ENCODE measurements at regions not wholly inside any gene's neighbourhood (a gene's known extent, or its start where the extent isn't known, plus 50 kb on each side); places are given as distances from the start of the nearest gene placed in this dataset.

DNA sequence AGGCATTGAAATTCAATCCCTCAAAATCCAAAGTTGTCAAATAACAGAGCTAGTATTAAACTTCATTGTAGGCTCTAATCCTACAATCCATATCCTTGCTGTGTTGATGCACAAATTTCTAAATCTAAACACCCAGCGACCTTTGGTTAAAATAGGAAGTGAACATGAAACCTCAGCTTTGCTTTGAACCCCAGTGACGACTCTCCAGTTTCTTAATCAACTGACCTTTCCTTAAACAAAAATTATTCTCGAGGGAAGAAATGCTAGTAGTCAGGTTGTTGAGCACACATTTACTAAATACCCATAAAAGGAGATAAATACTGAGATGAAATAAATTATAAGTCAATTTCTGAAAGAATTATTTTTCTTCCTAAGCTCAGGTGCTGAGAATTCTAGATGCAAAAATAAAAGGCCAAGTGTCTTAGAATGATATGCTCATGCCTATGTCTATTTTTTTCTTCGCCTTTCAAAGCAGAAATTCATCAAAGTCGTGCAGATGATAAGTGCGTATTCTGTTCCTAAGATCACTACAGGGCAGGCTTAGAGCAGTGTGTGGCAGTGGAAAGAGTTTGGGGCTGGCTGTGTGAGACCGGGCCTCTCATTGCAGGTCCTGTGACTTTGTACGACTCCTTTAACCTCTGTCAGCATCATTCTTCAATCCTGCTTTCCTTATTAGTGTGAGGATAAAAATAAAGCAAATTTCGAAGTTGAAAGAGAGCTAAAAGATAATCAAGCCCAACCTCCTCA is 208.7 kb downstream of the PRL start:
- H3K27me3 Mint-ChIP-seq: peaks cover under 1% of the 10 kb centered on the region
- POLR2A ChIA-PET: no interaction called here
- no peak overlapping the region for H3K27ac Mint-ChIP-seq
- H3K4me1 Mint-ChIP-seq: peaks cover 11% of the 10 kb centered on the region
- no peak overlapping the region for H3K4me3 Mint-ChIP-seq
- no peaks in the 10 kb centered on the region for H3K36me3 Mint-ChIP-seq (ENCODE audit: low read depth)
- CTCF ChIA-PET: no interaction called here
- no peak for DNase-seq
- peaks cover 10% of the 10 kb centered on the region for H3K9me3 Mint-ChIP-seq

DNA sequence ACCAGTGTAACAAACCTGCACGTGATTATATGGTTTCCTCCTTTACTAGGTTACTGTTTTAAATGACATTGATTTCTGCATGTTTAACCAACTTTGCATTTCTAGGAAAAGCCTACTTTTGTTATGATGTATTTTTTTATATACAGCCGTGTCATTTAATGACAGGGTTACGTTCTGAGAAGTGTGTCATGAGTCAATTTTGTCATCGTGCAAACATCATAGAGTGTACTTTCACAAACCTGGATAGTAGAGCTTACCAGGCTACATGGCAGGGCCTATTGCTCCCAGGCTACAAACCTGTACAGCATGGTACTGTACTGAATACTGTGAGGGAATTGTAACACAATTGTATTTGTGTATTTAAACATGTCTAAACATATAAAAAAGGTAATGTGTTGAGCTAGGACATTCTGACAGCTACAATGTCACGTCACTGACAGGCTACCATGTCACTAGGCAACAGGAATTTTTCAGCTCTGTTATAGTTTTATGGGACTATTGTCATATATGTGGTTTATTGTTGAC is 205.3 kb downstream of the PRL start:
- ChIA-PET POLR2A (no interaction called here), CTCF (no interaction called here)
- H3K27me3 Mint-ChIP-seq: no peaks in the 10 kb centered on the region
- no peak for DNase-seq
- peaks cover 11% of the 10 kb centered on the region for H3K4me1 Mint-ChIP-seq
- H3K36me3 Mint-ChIP-seq (ENCODE audit: low read depth): no peaks in the 10 kb centered on the region
- peaks cover 2% of the 10 kb centered on the region for H3K9me3 Mint-ChIP-seq
- H3K27ac Mint-ChIP-seq: no peak overlapping the region
- no peak overlapping the region for H3K4me3 Mint-ChIP-seq

DNA sequence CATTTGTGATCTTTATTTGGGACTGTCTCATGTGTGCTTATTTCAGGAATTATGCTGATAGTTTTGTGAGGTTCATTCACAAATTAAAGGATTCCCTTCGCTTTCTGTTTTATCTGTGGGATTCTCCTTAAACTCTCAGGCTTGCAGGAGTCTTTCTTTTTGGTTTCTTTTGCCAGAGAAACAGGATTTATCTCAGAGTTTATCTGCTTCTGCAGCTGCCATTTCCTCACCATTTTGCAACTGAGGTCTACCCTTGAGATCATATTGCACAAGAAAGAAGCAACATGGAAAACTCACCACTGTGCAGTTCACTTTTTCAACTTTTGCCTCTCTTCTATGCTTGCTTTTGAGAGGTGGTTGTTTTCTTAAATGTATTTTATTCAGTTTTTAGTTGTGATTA is 201.0 kb downstream of the PRL start:
- no peak overlapping the region for H3K4me3 Mint-ChIP-seq
- peaks cover 6% of the 10 kb centered on the region for H3K4me1 Mint-ChIP-seq
- no peaks in the 10 kb centered on the region for H3K27me3 Mint-ChIP-seq
- ChIA-PET POLR2A (no interaction called here), CTCF (interaction anchor here (0.6 kb wide), 1 partner anchor 433 kb away, joined by 3 read pairs; no protein-coding TSS in a partner anchor)
- peaks cover 2% of the 10 kb centered on the region for H3K9me3 Mint-ChIP-seq
- H3K36me3 Mint-ChIP-seq (ENCODE audit: low read depth): no peaks in the 10 kb centered on the region
- DNase-seq: no peak
- no peak overlapping the region for H3K27ac Mint-ChIP-seq

DNA sequence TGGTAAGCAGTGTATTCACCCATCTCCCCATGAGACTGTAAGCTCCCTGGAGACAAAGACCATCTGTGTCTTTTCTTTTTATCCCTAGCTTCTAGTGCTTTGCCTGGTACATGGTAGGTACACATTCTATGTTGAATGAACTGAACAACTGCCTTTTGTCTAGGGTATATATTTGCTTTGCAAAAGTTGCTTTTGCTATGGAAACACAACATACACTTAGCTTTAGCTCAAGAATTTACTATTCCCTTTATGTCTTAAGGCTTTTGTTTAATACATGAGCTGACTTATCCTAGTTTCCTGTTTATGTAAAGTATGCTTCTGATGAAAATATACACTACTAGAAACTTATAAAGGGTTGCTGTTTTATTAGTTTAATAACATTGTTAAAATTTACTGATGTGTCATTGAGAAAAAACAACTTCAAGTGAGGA is 198.2 kb downstream of the PRL start:
- H3K27ac Mint-ChIP-seq: no peak overlapping the region
- no peak for DNase-seq
- no peak overlapping the region for H3K4me3 Mint-ChIP-seq
- no peaks in the 10 kb centered on the region for H3K27me3 Mint-ChIP-seq
- H3K9me3 Mint-ChIP-seq: peaks cover 3% of the 10 kb centered on the region
- POLR2A ChIA-PET: interaction anchor here (0.7 kb wide), 1 partner anchor 296 kb away, joined by 3 read pairs; no protein-coding TSS in a partner anchor
- CTCF ChIA-PET: no interaction called here
- no peaks in the 10 kb centered on the region for H3K36me3 Mint-ChIP-seq (ENCODE audit: low read depth)
- H3K4me1 Mint-ChIP-seq: no peaks in the 10 kb centered on the region

DNA sequence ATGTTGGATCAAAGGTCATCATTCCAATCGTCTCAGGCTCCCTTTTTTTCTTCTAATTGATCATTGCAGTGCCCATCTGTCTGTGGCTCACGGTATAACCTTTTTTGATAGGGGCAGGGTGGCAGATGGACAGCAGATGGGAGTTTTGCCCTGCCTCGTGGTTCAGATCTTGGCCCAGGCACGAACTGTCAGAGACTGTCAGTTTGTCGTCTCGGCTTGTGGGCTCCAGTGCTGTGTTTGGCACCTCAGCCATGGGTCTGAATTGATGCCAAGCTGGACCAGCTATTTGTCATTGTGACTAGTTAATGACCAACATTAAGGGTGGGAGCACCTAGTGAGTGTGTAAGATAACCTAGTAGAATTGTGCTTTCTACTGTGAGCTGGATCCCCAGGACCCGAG is 197.6 kb downstream of the PRL start:
- Mint-ChIP-seq H3K4me3 (no peak overlapping the region), H3K27me3 (no peaks in the 10 kb centered on the region), H3K4me1 (no peaks in the 10 kb centered on the region), H3K27ac (no peak overlapping the region), H3K36me3 (ENCODE audit: low read depth) (no peaks in the 10 kb centered on the region), H3K9me3 (peaks cover 5% of the 10 kb centered on the region)
- ChIA-PET POLR2A (no interaction called here), CTCF (interaction anchor here (0.5 kb wide), 1 partner anchor 1952 kb away, joined by 3 read pairs; no protein-coding TSS in a partner anchor)
- no peak for DNase-seq

DNA sequence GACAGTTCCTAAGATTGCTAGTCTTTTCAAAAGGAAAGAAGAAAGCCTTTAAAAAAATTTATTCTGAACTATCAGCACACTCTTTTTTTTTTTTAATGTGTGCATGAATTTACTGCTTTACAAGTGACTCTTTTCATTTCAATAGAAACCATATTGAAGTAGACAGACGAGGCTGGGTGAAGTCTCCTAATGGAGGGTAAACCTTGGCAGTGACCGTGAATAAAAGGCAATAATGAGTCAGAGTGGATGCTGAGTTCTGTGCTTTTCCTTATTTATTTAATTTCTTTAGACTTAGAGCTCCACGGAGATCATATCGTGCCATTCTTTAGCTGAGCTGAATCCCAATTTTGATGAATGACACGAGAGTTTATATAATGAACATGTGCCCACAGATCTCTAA is 196.9 kb downstream of the PRL start:
- H3K4me1 Mint-ChIP-seq: no peaks in the 10 kb centered on the region
- CTCF ChIA-PET: interaction anchor here (0.5 kb wide), 1 partner anchor 1951 kb away, joined by 3 read pairs; no protein-coding TSS in a partner anchor
- no peaks in the 10 kb centered on the region for H3K36me3 Mint-ChIP-seq (ENCODE audit: low read depth)
- H3K27me3 Mint-ChIP-seq: no peaks in the 10 kb centered on the region
- H3K27ac Mint-ChIP-seq: no peak overlapping the region
- DNase-seq: no peak
- no peak overlapping the region for H3K4me3 Mint-ChIP-seq
- peaks cover 3% of the 10 kb centered on the region for H3K9me3 Mint-ChIP-seq
- POLR2A ChIA-PET: no interaction called here

DNA sequence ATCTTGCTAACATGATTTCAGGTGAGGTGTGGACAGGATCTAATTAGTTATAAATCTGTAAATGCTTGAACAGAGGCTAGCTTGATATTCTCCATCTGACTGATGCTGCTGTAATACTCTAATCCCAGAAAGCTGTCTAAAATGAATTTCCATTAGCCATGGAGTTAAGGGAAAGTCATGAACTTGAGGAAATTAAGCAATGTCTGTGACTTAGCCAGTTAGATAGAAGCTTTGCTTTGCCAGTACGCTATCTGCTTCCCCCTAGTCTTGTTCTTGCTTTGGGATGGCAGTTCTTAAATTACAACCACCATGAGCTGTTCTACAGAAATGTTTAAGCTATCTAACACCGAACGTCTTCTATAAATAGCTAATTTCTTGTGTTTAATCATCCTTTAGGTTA is 195.7 kb downstream of the PRL start:
- H3K4me1 Mint-ChIP-seq: no peaks in the 10 kb centered on the region

DNA sequence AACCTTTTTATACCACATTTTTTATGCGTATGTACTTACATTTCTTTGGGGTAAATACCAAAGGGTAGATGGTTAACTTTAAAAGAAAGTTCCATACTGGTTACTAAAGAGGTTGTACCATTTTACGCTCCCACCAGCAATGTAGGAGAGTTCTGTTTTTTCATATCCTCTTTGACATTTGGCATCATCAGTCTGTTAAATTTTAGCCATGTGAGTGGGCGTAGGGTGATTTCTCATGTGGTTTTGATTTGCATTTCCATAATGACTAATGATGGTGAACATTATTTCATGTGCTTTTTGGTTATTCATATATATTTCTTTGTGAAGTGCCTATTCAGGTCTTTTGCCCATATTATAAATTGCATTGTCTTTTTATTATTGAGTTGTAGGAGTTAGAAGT is 194.2 kb downstream of the PRL start:
- H3K27me3 Mint-ChIP-seq: no peaks in the 10 kb centered on the region
- peaks cover 3% of the 10 kb centered on the region for H3K9me3 Mint-ChIP-seq
- ChIA-PET CTCF (no interaction called here), POLR2A (no interaction called here)
- no peaks in the 10 kb centered on the region for H3K36me3 Mint-ChIP-seq (ENCODE audit: low read depth)
- no peak overlapping the region for H3K4me3 Mint-ChIP-seq
- no peak for DNase-seq
- H3K27ac Mint-ChIP-seq: no peak overlapping the region
- H3K4me1 Mint-ChIP-seq: no peaks in the 10 kb centered on the region

More for the DNA sequence above, 195.7 kb downstream of the PRL start:
- no peak overlapping the region for H3K4me3 Mint-ChIP-seq
- no peak overlapping the region for H3K27ac Mint-ChIP-seq
- ChIA-PET CTCF (interaction anchor here (0.5 kb wide), 1 partner anchor 1724 kb away, joined by 3 read pairs; no protein-coding TSS in a partner anchor), POLR2A (no interaction called here)
- DNase-seq: no peak
- H3K9me3 Mint-ChIP-seq: peaks cover 3% of the 10 kb centered on the region
- no peaks in the 10 kb centered on the region for H3K27me3 Mint-ChIP-seq
- no peaks in the 10 kb centered on the region for H3K36me3 Mint-ChIP-seq (ENCODE audit: low read depth)

DNA sequence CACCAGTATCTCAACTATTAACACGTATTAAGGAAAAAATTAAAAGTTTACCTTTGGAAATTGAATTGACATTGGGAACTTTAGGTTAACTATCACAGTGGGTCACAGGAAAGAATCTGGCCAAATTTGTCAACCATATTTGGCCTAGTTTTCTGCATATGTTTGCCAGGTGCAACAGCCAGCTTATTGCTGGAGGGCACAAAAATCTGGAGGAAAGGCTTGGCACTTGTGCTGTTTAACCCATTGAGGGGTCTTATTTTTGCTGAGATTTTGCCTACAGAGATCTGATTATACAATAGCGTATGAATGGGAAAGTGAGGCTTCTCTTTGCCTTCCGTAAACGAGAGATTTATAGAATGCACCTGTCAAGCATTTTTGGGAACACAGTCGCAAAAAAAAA is 190.4 kb downstream of the PRL start:
- no peaks in the 10 kb centered on the region for H3K27me3 Mint-ChIP-seq
- H3K4me3 Mint-ChIP-seq: no peak overlapping the region
- no peak overlapping the region for H3K27ac Mint-ChIP-seq
- no peaks in the 10 kb centered on the region for H3K36me3 Mint-ChIP-seq (ENCODE audit: low read depth)
- ChIA-PET CTCF (interaction anchor here (0.7 kb wide), 1 partner anchor 1738 kb away, joined by 6 read pairs; no protein-coding TSS in a partner anchor), POLR2A (interaction anchor here (0.7 kb wide), 1 partner anchor 1637 kb away, joined by 3 read pairs; no protein-coding TSS in a partner anchor)
- DNase-seq: no peak
- no peaks in the 10 kb centered on the region for H3K4me1 Mint-ChIP-seq
- H3K9me3 Mint-ChIP-seq: peaks cover 3% of the 10 kb centered on the region

DNA sequence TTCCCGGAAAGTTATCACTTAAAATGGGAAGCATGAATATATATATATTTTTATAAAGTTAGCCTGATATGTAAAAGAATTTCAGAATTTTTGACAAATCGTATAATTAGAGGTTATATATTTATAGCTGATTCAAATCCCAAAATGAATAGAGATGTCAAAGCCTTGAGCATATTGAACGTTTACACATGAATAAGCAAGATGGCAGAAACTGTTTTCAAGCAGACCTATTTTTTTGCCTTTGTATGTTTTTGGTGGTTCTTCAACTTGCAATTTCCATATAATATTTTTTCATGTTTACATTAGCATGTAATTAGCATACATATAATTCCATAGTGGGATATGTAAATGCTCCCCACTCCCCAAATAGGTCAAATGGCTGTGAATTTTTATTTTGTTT is 189.9 kb downstream of the PRL start:
- Mint-ChIP-seq H3K27me3 (no peaks in the 10 kb centered on the region), H3K9me3 (peaks cover 3% of the 10 kb centered on the region), H3K4me3 (no peak overlapping the region), H3K4me1 (no peaks in the 10 kb centered on the region), H3K27ac (no peak overlapping the region), H3K36me3 (ENCODE audit: low read depth) (no peaks in the 10 kb centered on the region)
- no peak for DNase-seq
- CTCF ChIA-PET: interaction anchor here (0.7 kb wide), 1 partner anchor 1738 kb away, joined by 6 read pairs; no protein-coding TSS in a partner anchor
- POLR2A ChIA-PET: no interaction called here

DNA sequence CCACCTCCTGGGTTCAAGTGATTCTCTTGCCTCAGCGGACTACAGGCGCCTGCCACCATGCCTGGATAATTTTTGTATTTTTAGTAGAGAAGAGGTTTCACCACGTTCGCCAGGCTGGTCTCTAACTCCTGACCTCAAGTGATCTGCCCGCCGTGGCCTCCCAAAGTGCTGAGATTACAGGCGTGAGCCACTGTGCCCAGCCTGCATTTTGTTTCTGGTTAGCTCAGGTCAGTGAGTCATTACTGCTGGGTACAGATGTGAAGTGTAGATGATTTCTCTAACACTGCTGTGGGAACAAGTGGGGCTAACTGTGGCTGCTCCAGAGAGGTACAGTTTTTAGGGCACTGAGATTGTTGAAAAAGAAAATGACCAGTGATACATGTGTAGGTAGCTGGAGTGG is 188.6 kb downstream of the PRL start:
- Mint-ChIP-seq H3K36me3 (ENCODE audit: low read depth) (no peaks in the 10 kb centered on the region), H3K4me3 (no peak overlapping the region), H3K9me3 (peaks cover 3% of the 10 kb centered on the region), H3K27me3 (no peaks in the 10 kb centered on the region), H3K4me1 (no peaks in the 10 kb centered on the region), H3K27ac (no peak overlapping the region)
- ChIA-PET POLR2A (no interaction called here), CTCF (no interaction called here)
- DNase-seq: no peak

DNA sequence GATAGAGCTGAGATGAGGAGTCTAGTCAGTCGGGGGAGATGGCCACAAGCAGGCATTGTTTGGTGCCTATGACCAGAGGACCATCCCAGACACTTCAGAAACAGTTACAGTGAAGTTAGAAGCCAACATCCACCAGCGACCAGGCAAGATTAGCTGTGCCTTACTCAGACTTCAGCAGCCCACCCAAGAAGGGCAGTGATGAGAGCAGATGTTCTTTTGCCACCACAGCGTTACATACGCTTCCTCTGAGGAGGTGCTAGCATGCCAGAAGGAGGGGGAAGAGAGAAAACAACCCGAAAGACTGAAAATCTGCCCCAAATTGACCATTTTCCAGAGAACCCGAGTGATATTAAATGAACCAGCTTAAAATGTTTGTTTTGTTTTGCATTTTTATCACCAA is 186.8 kb downstream of the PRL start:
- H3K4me1 Mint-ChIP-seq: no peaks in the 10 kb centered on the region
- H3K36me3 Mint-ChIP-seq (ENCODE audit: low read depth): no peaks in the 10 kb centered on the region
- ChIA-PET CTCF (no interaction called here), POLR2A (no interaction called here)
- no peaks in the 10 kb centered on the region for H3K27me3 Mint-ChIP-seq
- no peaks in the 10 kb centered on the region for H3K9me3 Mint-ChIP-seq
- no peak overlapping the region for H3K4me3 Mint-ChIP-seq
- H3K27ac Mint-ChIP-seq: no peak overlapping the region
- no peak for DNase-seq

DNA sequence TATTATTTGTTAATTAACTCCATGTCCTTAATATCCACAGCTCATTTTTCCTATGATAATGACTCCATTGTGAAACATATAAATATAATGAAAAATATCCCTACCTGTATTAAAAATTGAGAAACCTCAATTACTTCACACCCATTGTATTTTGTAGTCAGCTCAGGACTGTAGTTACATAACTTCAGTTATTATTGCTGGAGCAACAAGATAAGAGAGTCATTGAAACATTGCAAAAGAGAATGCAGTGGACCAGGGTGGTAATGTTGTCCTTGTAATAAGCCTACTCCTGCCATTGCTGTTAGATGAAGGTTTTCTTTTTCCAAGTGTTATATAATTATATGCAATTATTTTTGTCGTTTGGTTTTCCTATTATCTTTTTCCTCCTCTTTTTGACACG is 184.4 kb downstream of the PRL start:
- ChIA-PET POLR2A (no interaction called here), CTCF (no interaction called here)
- H3K27ac Mint-ChIP-seq: no peak overlapping the region
- H3K27me3 Mint-ChIP-seq: no peaks in the 10 kb centered on the region
- H3K4me3 Mint-ChIP-seq: no peak overlapping the region
- no peaks in the 10 kb centered on the region for H3K4me1 Mint-ChIP-seq
- no peaks in the 10 kb centered on the region for H3K9me3 Mint-ChIP-seq
- DNase-seq: no peak
- H3K36me3 Mint-ChIP-seq (ENCODE audit: low read depth): no peaks in the 10 kb centered on the region
